ENCODE measurements at regions not wholly inside any gene's neighbourhood (a gene's known extent, or its start where the extent isn't known, plus 50 kb on each side); places are given as distances from the start of the nearest gene placed in this dataset.

GRCh38 chr10:55320187-55320700 lies 519.2 kb upstream of the PCDH15 start:
- no peak overlapping the region for H3K4me3 ChIP-seq (ENCODE audit: low read length)
- H3F3A ChIP-seq (ENCODE audit: insufficient read depth, low read length, poor library complexity, severe bottlenecking): no peaks in the 10 kb centered on the region
- no peaks in the 10 kb centered on the region for H3K9me2 ChIP-seq (ENCODE audit: insufficient read depth, low read length)
- H3K27me3 ChIP-seq (ENCODE audit: insufficient read depth, low read depth, low read length): no peaks in the 10 kb centered on the region
- H3K4me2 ChIP-seq (ENCODE audit: low read length): no peak overlapping the region
- no peaks in the 10 kb centered on the region for H3K36me3 ChIP-seq (ENCODE audit: insufficient read depth, low read length)
- H3K27ac ChIP-seq (ENCODE audit: low read length): no peak overlapping the region
- H4K20me1 ChIP-seq (ENCODE audit: insufficient read depth): no peaks in the 10 kb centered on the region
- TF ChIP-seq REST (IDR thresholded peaks at IDR 0.05; ENCODE audit: borderline replicate concordance) (no peak), MXI1 (conservative IDR thresholded peaks at IDR 0.05; ENCODE audit: poor library complexity, severe bottlenecking) (no peak), CTCF (IDR thresholded peaks at IDR 0.05; ENCODE audit: poor library complexity, severe bottlenecking) (no peak), EP300 (conservative IDR thresholded peaks at IDR 0.05; ENCODE audit: poor library complexity, severe bottlenecking) (no peak), SMC3 (conservative IDR thresholded peaks at IDR 0.05; ENCODE audit: poor library complexity) (no peak), TAF1 (IDR thresholded peaks at IDR 0.05; ENCODE audit: low read depth) (no peak), EZH2 (IDR thresholded peaks at IDR 0.05; ENCODE audit: borderline replicate concordance, insufficient read depth, low read length, poor library complexity, severe bottlenecking) (no peak), RAD21 (conservative IDR thresholded peaks at IDR 0.05) (no peak), POLR2AphosphoS5 (IDR thresholded peaks at IDR 0.05) (no peak)
- H3K9ac ChIP-seq (ENCODE audit: low read length): no peak overlapping the region
- no peak overlapping the region for H2AFZ ChIP-seq (ENCODE audit: low read depth, low read length)
- H3K79me2 ChIP-seq (replicated peaks; ENCODE audit: insufficient read depth, low read length): no peaks in the 10 kb centered on the region
- no peaks in the 10 kb centered on the region for H3K9me3 ChIP-seq (ENCODE audit: low read length)

- Histone ChIP-seq H3K36me3 (ENCODE audit: insufficient read depth, low read length) (no peaks in the 10 kb centered on the region), H3K4me3 (ENCODE audit: low read length) (no peak overlapping the region), H3K9me2 (ENCODE audit: insufficient read depth, low read length) (no peaks in the 10 kb centered on the region), H3K9ac (ENCODE audit: low read length) (no peak overlapping the region), H3F3A (ENCODE audit: insufficient read depth, low read length, poor library complexity, severe bottlenecking) (no peaks in the 10 kb centered on the region), H3K79me2 (replicated peaks; ENCODE audit: insufficient read depth, low read length) (no peaks in the 10 kb centered on the region), H3K27me3 (ENCODE audit: insufficient read depth, low read depth, low read length) (no peaks in the 10 kb centered on the region), H2AFZ (ENCODE audit: low read depth, low read length) (no peak overlapping the region), H3K4me2 (ENCODE audit: low read length) (no peak overlapping the region), H3K27ac (ENCODE audit: low read length) (no peak overlapping the region), H4K20me1 (ENCODE audit: insufficient read depth) (no peaks in the 10 kb centered on the region), H3K9me3 (ENCODE audit: low read length) (no peaks in the 10 kb centered on the region)
- TF ChIP-seq CTCF (IDR thresholded peaks at IDR 0.05; ENCODE audit: poor library complexity, severe bottlenecking): no peak
- TF ChIP-seq RAD21 (conservative IDR thresholded peaks at IDR 0.05): no peak
- TF ChIP-seq EP300 (conservative IDR thresholded peaks at IDR 0.05; ENCODE audit: poor library complexity, severe bottlenecking): no peak
- TF ChIP-seq TAF1 (IDR thresholded peaks at IDR 0.05; ENCODE audit: low read depth): no peak
- no peak for TF ChIP-seq MXI1 (conservative IDR thresholded peaks at IDR 0.05; ENCODE audit: poor library complexity, severe bottlenecking)
- TF ChIP-seq POLR2AphosphoS5 (IDR thresholded peaks at IDR 0.05): no peak
- no peak for TF ChIP-seq EZH2 (IDR thresholded peaks at IDR 0.05; ENCODE audit: borderline replicate concordance, insufficient read depth, low read length, poor library complexity, severe bottlenecking)
- no peak for TF ChIP-seq SMC3 (conservative IDR thresholded peaks at IDR 0.05; ENCODE audit: poor library complexity)
- TF ChIP-seq REST (IDR thresholded peaks at IDR 0.05; ENCODE audit: borderline replicate concordance): no peak
Observed at GRCh38 chr10:55311848-55312635, 511.0 kb upstream of the PCDH15 start.

Data from neural cell (in vitro differentiated cells).